Uterus (tissue), 2 donors: ENCODE measurements at regions not wholly inside any gene's neighbourhood (a gene's known extent, or its start where the extent isn't known, plus 50 kb on each side); places are given as distances from the start of the nearest gene placed in this dataset.

Experiments
- CTCF ChIP-seq, 4 experiments: fragments of 200-600 bp in 2 of 4; fragments of 450-650 bp in 2 of 4; sonication (generic) in 2 of 4; IDR thresholded peaks; one replicate each; pipeline ENCODE4 v1.5.1; 2016 to 2019; ENCODE audit warnings: antibody characterized with exemption in 4 of 4, mild to moderate bottlenecking in 2 of 4, moderate library complexity in 1 of 4
- POLR2A ChIP-seq, 2 donors: fragments of 450-650 bp; IDR thresholded peaks; one replicate each; pipeline ENCODE4 v1.6.1; 2016; ENCODE audit warnings: antibody characterized with exemption in 2 of 2, mild to moderate bottlenecking in 1 of 2, moderate library complexity in 1 of 2

- TF ChIP-seq CTCF (IDR thresholded peaks at IDR 0.05) (no peak), POLR2A (IDR thresholded peaks at IDR 0.05) (no peak)
These were observed 132.9 kb downstream of the RAP2A start for GRCh38 chr13:97566907-97567306.
